Coronary artery (tissue), 2 donors: ENCODE measurements at regions not wholly inside any gene's neighbourhood (a gene's known extent, or its start where the extent isn't known, plus 50 kb on each side); places are given as distances from the start of the nearest gene placed in this dataset.

Experiments
- DNase-seq: peaks from one replicate; pipeline ENCODE4 v3.0.0-alpha.2; 2017; ENCODE audit warnings: low spot score
- H3K27ac ChIP-seq, 2 donors: fragments of 200-600 bp; sonication (generic); one replicate each; pipeline ENCODE4 v1.5.1; 2016 to 2019
- H3K4me3 ChIP-seq: fragments of 200-600 bp; sonication (generic); 2 replicates; pipeline ENCODE4 v1.5.1; 2016; ENCODE audit warnings: mild to moderate bottlenecking, moderate library complexity
- CTCF ChIP-seq: fragments of 200-600 bp; sonication (generic); IDR thresholded peaks from one replicate; pipeline ENCODE4 v1.5.1; 2019; ENCODE audit warnings: antibody characterized with exemption

GRCh38 chr21:19508442-19508841, 1104.9 kb upstream of the TMPRSS15 start:
- no peak for TF ChIP-seq CTCF
- no peak for DNase-seq
- Histone ChIP-seq H3K4me3 (no peak overlapping the region), H3K27ac (no peak overlapping the region)

- Histone ChIP-seq H3K4me3 (no peak overlapping the region), H3K27ac (no peak overlapping the region)
- no peak for TF ChIP-seq CTCF
- DNase-seq: no peak
Measured at GRCh38 chr21:19508844-19509243, 1105.3 kb upstream of the TMPRSS15 start.

GRCh38 chr21:19510057-19510456, 1106.5 kb upstream of the TMPRSS15 start:
- DNase-seq: no peak

GRCh38 chr21:19510653-19511052, 1107.1 kb upstream of the TMPRSS15 start:
- DNase-seq: no peak
- no peak for TF ChIP-seq CTCF
- H3K27ac ChIP-seq: no peak overlapping the region
- no peak overlapping the region for H3K4me3 ChIP-seq

More at GRCh38 chr21:19510057-19510456, 1106.5 kb upstream of the TMPRSS15 start:
- Histone ChIP-seq H3K27ac (no peak overlapping the region), H3K4me3 (no peak overlapping the region)
- TF ChIP-seq CTCF: no peak

GRCh38 chr21:19522381-19522780, 1118.8 kb upstream of the TMPRSS15 start:
- TF ChIP-seq CTCF: no peak
- Histone ChIP-seq H3K27ac (no peak overlapping the region), H3K4me3 (no peak overlapping the region)
- DNase-seq: no peak

- TF ChIP-seq CTCF: no peak
- Histone ChIP-seq H3K27ac (no peak overlapping the region), H3K4me3 (no peak overlapping the region)
- no peak for DNase-seq
Measured at GRCh38 chr21:19523061-19523460, 1119.5 kb upstream of the TMPRSS15 start.

GRCh38 chr21:19523746-19524145, 1120.2 kb upstream of the TMPRSS15 start:
- no peak overlapping the region for H3K27ac ChIP-seq
- no peak for TF ChIP-seq CTCF
- DNase-seq: no peak
- no peak overlapping the region for H3K4me3 ChIP-seq
